22Rv1 (cell line): ENCODE measurements at regions not wholly inside any gene's neighbourhood (a gene's known extent, or its start where the extent isn't known, plus 50 kb on each side); places are given as distances from the start of the nearest gene placed in this dataset.

Experiments used
- H3K27ac ChIP-seq: fragments of 450-650 bp; 2 replicates; pipeline ENCODE4 v1.5.1; 2017
- ZFX ChIP-seq: fragments of 450-650 bp; IDR thresholded peaks from 2 replicates; pipeline ENCODE4 v1.6.1; 2017; ENCODE audit warnings: antibody characterized with exemption, borderline replicate concordance
- TF ChIP-seq, protein P1 (sequence below): fragments of 450-650 bp; IDR thresholded peaks from 2 replicates; pipeline ENCODE4 v1.5.1; 2017; ENCODE audit warnings: mild to moderate bottlenecking

- TF ChIP-seq, protein P1, sequence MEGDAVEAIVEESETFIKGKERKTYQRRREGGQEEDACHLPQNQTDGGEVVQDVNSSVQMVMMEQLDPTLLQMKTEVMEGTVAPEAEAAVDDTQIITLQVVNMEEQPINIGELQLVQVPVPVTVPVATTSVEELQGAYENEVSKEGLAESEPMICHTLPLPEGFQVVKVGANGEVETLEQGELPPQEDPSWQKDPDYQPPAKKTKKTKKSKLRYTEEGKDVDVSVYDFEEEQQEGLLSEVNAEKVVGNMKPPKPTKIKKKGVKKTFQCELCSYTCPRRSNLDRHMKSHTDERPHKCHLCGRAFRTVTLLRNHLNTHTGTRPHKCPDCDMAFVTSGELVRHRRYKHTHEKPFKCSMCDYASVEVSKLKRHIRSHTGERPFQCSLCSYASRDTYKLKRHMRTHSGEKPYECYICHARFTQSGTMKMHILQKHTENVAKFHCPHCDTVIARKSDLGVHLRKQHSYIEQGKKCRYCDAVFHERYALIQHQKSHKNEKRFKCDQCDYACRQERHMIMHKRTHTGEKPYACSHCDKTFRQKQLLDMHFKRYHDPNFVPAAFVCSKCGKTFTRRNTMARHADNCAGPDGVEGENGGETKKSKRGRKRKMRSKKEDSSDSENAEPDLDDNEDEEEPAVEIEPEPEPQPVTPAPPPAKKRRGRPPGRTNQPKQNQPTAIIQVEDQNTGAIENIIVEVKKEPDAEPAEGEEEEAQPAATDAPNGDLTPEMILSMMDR, result no peak
- TF ChIP-seq ZFX, result no peak
- H3K27ac ChIP-seq, result no peak overlapping the region
Measured at GRCh38 chr12:124168016-124168786, 126.7 kb upstream of the RFLNA start.

- TF ChIP-seq, protein P1, result no peak
- TF ChIP-seq ZFX, result no peak
- H3K27ac ChIP-seq, result no peak overlapping the region
Measured at GRCh38 chr12:124169577-124170284, 125.2 kb upstream of the RFLNA start.

GRCh38 chr12:124170760-124171159 lies 124.1 kb upstream of the RFLNA start:
- TF ChIP-seq, protein P1, result no peak
- TF ChIP-seq ZFX, result no peak
- no peak overlapping the region for H3K27ac ChIP-seq

- TF ChIP-seq, protein P1, result no peak
- TF ChIP-seq ZFX, result no peak
- H3K27ac ChIP-seq, result no peak overlapping the region
Measured at GRCh38 chr12:124171231-124171979, 123.5 kb upstream of the RFLNA start.

- TF ChIP-seq ZFX, result no peak
- TF ChIP-seq, protein P1, result no peak
- no peak overlapping the region for H3K27ac ChIP-seq
Measured at GRCh38 chr12:124172636-124173035, 122.3 kb upstream of the RFLNA start.

DNA sequence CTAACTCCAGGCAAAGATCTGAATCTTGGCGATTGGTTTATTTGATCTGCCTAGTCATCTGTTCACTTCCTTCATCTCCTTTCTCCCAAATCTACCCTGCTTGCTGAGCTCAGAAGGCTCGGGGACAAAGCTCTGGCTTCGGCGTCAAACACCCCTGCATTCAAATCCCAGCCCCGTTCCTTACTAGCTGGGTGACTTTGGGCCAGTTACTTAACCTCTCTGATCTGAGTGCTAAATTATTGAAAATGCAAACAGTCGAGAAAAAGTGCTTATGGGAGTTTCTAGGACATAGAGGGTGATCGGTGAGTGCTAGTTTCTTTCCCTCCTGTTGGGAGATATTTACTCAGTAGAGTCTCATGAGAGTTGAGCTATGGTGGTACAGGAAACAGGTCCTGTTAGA lies 121.2 kb upstream of the RFLNA start:
- no peak for TF ChIP-seq ZFX
- TF ChIP-seq, protein P1, result no peak

More for the DNA sequence above, 121.2 kb upstream of the RFLNA start:
- H3K27ac ChIP-seq, result no peak overlapping the region
